Transverse colon (tissue), 4 donors: ENCODE measurements at regions not wholly inside any gene's neighbourhood (a gene's known extent, or its start where the extent isn't known, plus 50 kb on each side); places are given as distances from the start of the nearest gene placed in this dataset.

ENCODE experiments used
- EP300 ChIP-seq: sonication (generic); formaldehyde crosslinking; IDR thresholded peaks from one replicate; pipeline ENCODE4 v1.6.1; 2017; ENCODE audit warnings: antibody characterized with exemption, low read depth
- POLR2A ChIP-seq: fragments of 450-650 bp; IDR thresholded peaks from one replicate; pipeline ENCODE4 v1.6.1; 2016; ENCODE audit warnings: antibody characterized with exemption, mild to moderate bottlenecking, moderate library complexity
- POLR2AphosphoS5 ChIP-seq, 3 donors: sonication (generic); formaldehyde crosslinking; IDR thresholded peaks; one replicate each; pipeline ENCODE4 v1.6.1; 2016; ENCODE audit warnings: antibody characterized with exemption in 3 of 3
- TF ChIP-seq, protein P1 (sequence below), 5 experiments: fragments of 200-600 bp in 3 of 5; fragments of 450-650 bp in 2 of 5; sonication (generic) in 3 of 5; IDR thresholded peaks; 1 replicate in 2 of 5; 2 replicates in 3 of 5; pipeline ENCODE4 v1.5.1; 2016 to 2017; ENCODE audit warnings: antibody characterized with exemption in 5 of 5, inconsistent platforms in 3 of 5, mild to moderate bottlenecking in 2 of 5, moderate library complexity in 1 of 5

DNA sequence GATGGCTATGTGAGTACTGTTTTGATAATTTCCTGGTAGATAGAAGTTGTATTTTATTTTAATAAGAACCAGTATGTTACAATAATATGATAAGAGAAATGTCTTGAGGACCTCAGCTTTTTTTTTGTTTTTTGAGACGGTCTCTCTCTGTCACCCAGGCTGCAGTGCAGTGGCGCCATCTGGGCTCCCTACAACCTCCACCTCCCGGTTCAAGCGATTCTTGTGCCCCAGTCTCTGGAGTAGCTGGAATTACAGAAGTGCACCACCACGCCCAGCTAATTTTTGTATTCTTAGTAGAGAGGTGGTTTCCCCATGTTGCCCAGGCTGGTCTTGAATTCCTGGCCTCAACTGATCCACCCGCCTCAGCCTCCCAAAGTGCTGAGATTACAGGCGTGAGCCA lies 968.1 kb upstream of the ADGRL4 start:
- TF ChIP-seq, protein P1, sequence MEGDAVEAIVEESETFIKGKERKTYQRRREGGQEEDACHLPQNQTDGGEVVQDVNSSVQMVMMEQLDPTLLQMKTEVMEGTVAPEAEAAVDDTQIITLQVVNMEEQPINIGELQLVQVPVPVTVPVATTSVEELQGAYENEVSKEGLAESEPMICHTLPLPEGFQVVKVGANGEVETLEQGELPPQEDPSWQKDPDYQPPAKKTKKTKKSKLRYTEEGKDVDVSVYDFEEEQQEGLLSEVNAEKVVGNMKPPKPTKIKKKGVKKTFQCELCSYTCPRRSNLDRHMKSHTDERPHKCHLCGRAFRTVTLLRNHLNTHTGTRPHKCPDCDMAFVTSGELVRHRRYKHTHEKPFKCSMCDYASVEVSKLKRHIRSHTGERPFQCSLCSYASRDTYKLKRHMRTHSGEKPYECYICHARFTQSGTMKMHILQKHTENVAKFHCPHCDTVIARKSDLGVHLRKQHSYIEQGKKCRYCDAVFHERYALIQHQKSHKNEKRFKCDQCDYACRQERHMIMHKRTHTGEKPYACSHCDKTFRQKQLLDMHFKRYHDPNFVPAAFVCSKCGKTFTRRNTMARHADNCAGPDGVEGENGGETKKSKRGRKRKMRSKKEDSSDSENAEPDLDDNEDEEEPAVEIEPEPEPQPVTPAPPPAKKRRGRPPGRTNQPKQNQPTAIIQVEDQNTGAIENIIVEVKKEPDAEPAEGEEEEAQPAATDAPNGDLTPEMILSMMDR (IDR thresholded peaks at IDR 0.05): no peak
- TF ChIP-seq EP300 (no peak), POLR2A (no peak), POLR2AphosphoS5 (IDR thresholded peaks at IDR 0.05) (no peak)
